Activated CD8-positive, alpha-beta T cell treated with anti-CD3 and anti-CD28 coated beads for 36 hours (primary cell): ENCODE measurements at regions not wholly inside any gene's neighbourhood (a gene's known extent, or its start where the extent isn't known, plus 50 kb on each side); places are given as distances from the start of the nearest gene placed in this dataset.

Source experiments
- ATAC-seq: fragments of 200-7000 bp; cut with Tn5 transposase; one replicate; pipeline ENCODE4 v1.10.0; 2021; ENCODE audit warnings: mild to moderate bottlenecking, moderate library complexity
- CTCF ChIA-PET: fragments of 350-600 bp; sonication (Branson Sonifier 250); formaldehyde crosslinking; loops from one replicate; lab custom pipeline; 2021; ENCODE audit warnings: antibody characterized with exemption; lab: Charles Lee
- POLR2A ChIA-PET: fragments of 350-600 bp; sonication (Branson Sonifier 250); formaldehyde crosslinking; loops from one replicate; lab custom pipeline; 2021; ENCODE audit warnings: antibody characterized with exemption; lab: Charles Lee
- DNase-seq: peaks from one replicate; pipeline ENCODE4 v3.0.0-alpha.2; 2020
- H3K27ac Mint-ChIP-seq: one replicate; pipeline ENCODE4 v1.8.0; 2021; ENCODE audit warnings: mild to moderate bottlenecking, mixed read lengths
- H3K27me3 Mint-ChIP-seq: one replicate; pipeline ENCODE4 v1.8.0; 2021; ENCODE audit warnings: mixed read lengths
- H3K36me3 Mint-ChIP-seq: one replicate; pipeline ENCODE4 v1.8.0; 2021; ENCODE audit warnings: low read depth, mixed read lengths
- H3K4me1 Mint-ChIP-seq: one replicate; pipeline ENCODE4 v1.8.0; 2021; ENCODE audit warnings: low read depth, mixed read lengths
- H3K4me3 Mint-ChIP-seq: one replicate; pipeline ENCODE4 v1.8.0; 2021; ENCODE audit warnings: mild to moderate bottlenecking, moderate library complexity, mixed read lengths
- H3K9me3 Mint-ChIP-seq: one replicate; pipeline ENCODE4 v1.8.0; 2021; ENCODE audit warnings: mixed read lengths
- intact Hi-C: fragments of 100-400 bp; cut with micrococcal nuclease; formaldehyde crosslinking; loops from one replicate; pipeline ENCODE4 v1.10.0; 2022
- TF ChIP-seq, protein P1 (sequence below): fragments of 200-600 bp; IDR thresholded peaks from one replicate; pipeline ENCODE4 v1.8.0; 2022; ENCODE audit warnings: antibody characterized with exemption, mild to moderate bottlenecking

GRCh38 chr12:30110958-30111586 lies 327.3 kb upstream of the TMTC1 start:
- Mint-ChIP-seq H3K27me3 (no peaks in the 10 kb centered on the region), H3K36me3 (no peaks in the 10 kb centered on the region), H3K27ac (no peak overlapping the region), H3K9me3 (peaks cover 5% of the 10 kb centered on the region), H3K4me3 (no peak overlapping the region), H3K4me1 (no peaks in the 10 kb centered on the region)
- ATAC-seq (no peak), DNase-seq (no peak)
- ChIA-PET CTCF (no interaction called here), POLR2A (no interaction called here)
- intact Hi-C loops = no loop called here
- TF ChIP-seq, protein P1, sequence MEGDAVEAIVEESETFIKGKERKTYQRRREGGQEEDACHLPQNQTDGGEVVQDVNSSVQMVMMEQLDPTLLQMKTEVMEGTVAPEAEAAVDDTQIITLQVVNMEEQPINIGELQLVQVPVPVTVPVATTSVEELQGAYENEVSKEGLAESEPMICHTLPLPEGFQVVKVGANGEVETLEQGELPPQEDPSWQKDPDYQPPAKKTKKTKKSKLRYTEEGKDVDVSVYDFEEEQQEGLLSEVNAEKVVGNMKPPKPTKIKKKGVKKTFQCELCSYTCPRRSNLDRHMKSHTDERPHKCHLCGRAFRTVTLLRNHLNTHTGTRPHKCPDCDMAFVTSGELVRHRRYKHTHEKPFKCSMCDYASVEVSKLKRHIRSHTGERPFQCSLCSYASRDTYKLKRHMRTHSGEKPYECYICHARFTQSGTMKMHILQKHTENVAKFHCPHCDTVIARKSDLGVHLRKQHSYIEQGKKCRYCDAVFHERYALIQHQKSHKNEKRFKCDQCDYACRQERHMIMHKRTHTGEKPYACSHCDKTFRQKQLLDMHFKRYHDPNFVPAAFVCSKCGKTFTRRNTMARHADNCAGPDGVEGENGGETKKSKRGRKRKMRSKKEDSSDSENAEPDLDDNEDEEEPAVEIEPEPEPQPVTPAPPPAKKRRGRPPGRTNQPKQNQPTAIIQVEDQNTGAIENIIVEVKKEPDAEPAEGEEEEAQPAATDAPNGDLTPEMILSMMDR = no peak

GRCh38 chr12:30110498-30110897 lies 326.8 kb upstream of the TMTC1 start:
- no peak overlapping the region for H3K4me3 Mint-ChIP-seq
- intact Hi-C loops = no loop called here
- H3K27ac Mint-ChIP-seq = no peak overlapping the region
- no peaks in the 10 kb centered on the region for H3K36me3 Mint-ChIP-seq
- H3K9me3 Mint-ChIP-seq = peaks cover 4% of the 10 kb centered on the region
- H3K27me3 Mint-ChIP-seq = no peaks in the 10 kb centered on the region
- ATAC-seq = no peak
- H3K4me1 Mint-ChIP-seq = no peaks in the 10 kb centered on the region
- DNase-seq = no peak
- ChIA-PET POLR2A (no interaction called here), CTCF (no interaction called here)
- TF ChIP-seq, protein P1 = no peak

GRCh38 chr12:30108666-30109065 lies 324.9 kb upstream of the TMTC1 start:
- intact Hi-C loops = no loop called here
- no peaks in the 10 kb centered on the region for H3K36me3 Mint-ChIP-seq
- peaks cover 4% of the 10 kb centered on the region for H3K9me3 Mint-ChIP-seq
- ATAC-seq = no peak
- no peak overlapping the region for H3K4me3 Mint-ChIP-seq
- no peaks in the 10 kb centered on the region for H3K27me3 Mint-ChIP-seq
- H3K4me1 Mint-ChIP-seq = no peaks in the 10 kb centered on the region
- H3K27ac Mint-ChIP-seq = no peak overlapping the region
- POLR2A ChIA-PET = no interaction called here
- TF ChIP-seq, protein P1 = no peak
- no peak for DNase-seq
- CTCF ChIA-PET = no interaction called here

GRCh38 chr12:30106204-30106965 lies 322.6 kb upstream of the TMTC1 start:
- ChIA-PET CTCF (no interaction called here), POLR2A (no interaction called here)
- TF ChIP-seq, protein P1 = no peak
- H3K27me3 Mint-ChIP-seq = no peaks in the 10 kb centered on the region
- no peak for ATAC-seq
- no peaks in the 10 kb centered on the region for H3K4me1 Mint-ChIP-seq
- DNase-seq = no peak
- no peak overlapping the region for H3K27ac Mint-ChIP-seq
- H3K4me3 Mint-ChIP-seq = no peak overlapping the region
- peaks cover 4% of the 10 kb centered on the region for H3K9me3 Mint-ChIP-seq
- H3K36me3 Mint-ChIP-seq = no peaks in the 10 kb centered on the region
- intact Hi-C loops = no loop called here

- H3K9me3 Mint-ChIP-seq = no peaks in the 10 kb centered on the region
- TF ChIP-seq, protein P1 = no peak
- ATAC-seq = no peak
- ChIA-PET CTCF (no interaction called here), POLR2A (no interaction called here)
- H3K36me3 Mint-ChIP-seq = no peaks in the 10 kb centered on the region
- no peak overlapping the region for H3K27ac Mint-ChIP-seq
- no peak for DNase-seq
- H3K4me3 Mint-ChIP-seq = no peak overlapping the region
- intact Hi-C loops = no loop called here
- no peaks in the 10 kb centered on the region for H3K27me3 Mint-ChIP-seq
- H3K4me1 Mint-ChIP-seq = no peaks in the 10 kb centered on the region
Observed at GRCh38 chr12:30105505-30105904, 321.8 kb upstream of the TMTC1 start.
